Liver (tissue), 8 donors: ENCODE measurements at regions not wholly inside any gene's neighbourhood (a gene's known extent, or its start where the extent isn't known, plus 50 kb on each side); places are given as distances from the start of the nearest gene placed in this dataset.
A peak's percentile ranks its signal among the peaks of the same experiment; 100 is the strongest.

Experiments used
- DNase-seq: peaks from one replicate; pipeline ENCODE4 v3.0.0-alpha.2; 2017; ENCODE audit warnings: low spot score
- H3K27ac ChIP-seq, 2 donors: one replicate each; pipeline ENCODE4 v1.7.0; 2013; ENCODE audit warnings: inconsistent platforms in 2 of 2, low read length in 2 of 2, control low read depth in 1 of 2, low read depth in 1 of 2, mild to moderate bottlenecking in 1 of 2
- H3K27me3 ChIP-seq, 4 donors: one replicate each; pipeline versions ENCODE4 v1.6.1 to v1.7.0; 2013; ENCODE audit warnings: low read length in 3 of 4, inconsistent platforms in 1 of 4, mild to moderate bottlenecking in 1 of 4, moderate library complexity in 1 of 4; ENCODE audit not compliant: control insufficient read depth in 4 of 4, insufficient read depth in 4 of 4
- H3K36me3 ChIP-seq, 4 donors: one replicate each; pipeline versions ENCODE4 v1.6.1 to v1.7.0; 2013; ENCODE audit warnings: low read length in 3 of 4, mild to moderate bottlenecking in 3 of 4, low read depth in 1 of 4, moderate library complexity in 1 of 4; ENCODE audit not compliant: control insufficient read depth in 4 of 4, insufficient read depth in 3 of 4
- H3K4me1 ChIP-seq, 4 donors: one replicate each; pipeline versions ENCODE4 v1.6.1 to v1.7.0; 2013; ENCODE audit warnings: low read length in 3 of 4, mild to moderate bottlenecking in 3 of 4, moderate library complexity in 1 of 4; ENCODE audit not compliant: control insufficient read depth in 4 of 4, insufficient read depth in 4 of 4
- H3K4me3 ChIP-seq, 3 donors: one replicate each; pipeline versions ENCODE4 v1.6.1 to v1.7.0; 2013; ENCODE audit warnings: low read length in 3 of 3, control low read depth in 1 of 3, low read depth in 1 of 3, mild to moderate bottlenecking in 1 of 3
- H3K9ac ChIP-seq, 2 donors: one replicate each; pipeline ENCODE4 v1.7.0; 2013; ENCODE audit warnings: low read length in 2 of 2, mild to moderate bottlenecking in 2 of 2, moderate library complexity in 2 of 2, control low read depth in 1 of 2, low read depth in 1 of 2
- H3K9me3 ChIP-seq, 4 donors: one replicate each; pipeline versions ENCODE4 v1.6.1 to v1.7.0; 2013; ENCODE audit warnings: low read length in 3 of 4; ENCODE audit not compliant: control insufficient read depth in 4 of 4
- ATF3 ChIP-seq: IDR thresholded peaks from 2 replicates; pipeline ENCODE4 v1.6.1; 2016; ENCODE audit warnings: antibody characterized with exemption
- CTCF ChIP-seq: fragments of 150-350 bp; IDR thresholded peaks from 2 replicates; pipeline ENCODE4 v1.5.1; 2017; ENCODE audit warnings: improper control_type of control experiment, low read depth, low read length; ENCODE audit not compliant: missing input control
- EGR1 ChIP-seq, 2 donors: IDR thresholded peaks; 2 replicates each; pipeline ENCODE4 v1.6.1; 2016 to 2018; ENCODE audit warnings: antibody characterized with exemption in 2 of 2, low read depth in 2 of 2
- FOXA1 ChIP-seq: IDR thresholded peaks from 2 replicates; pipeline ENCODE4 v1.6.1; 2016; ENCODE audit warnings: antibody characterized with exemption
- FOXA2 ChIP-seq: IDR thresholded peaks from 2 replicates; pipeline ENCODE4 v1.6.1; 2016; ENCODE audit warnings: antibody characterized with exemption
- GABPA ChIP-seq, 2 donors: IDR thresholded peaks in 1 of 2; conservative IDR thresholded peaks in 1 of 2; 2 replicates each; pipeline ENCODE4 v1.6.1; 2016; ENCODE audit warnings: antibody characterized with exemption in 2 of 2, mild to moderate bottlenecking in 1 of 2, moderate library complexity in 1 of 2
- HNF4A ChIP-seq, 2 donors: conservative IDR thresholded peaks; 2 replicates each; pipeline ENCODE4 v1.6.1; 2016; ENCODE audit warnings: antibody characterized with exemption in 2 of 2, mild to moderate bottlenecking in 2 of 2
- HNF4G ChIP-seq: IDR thresholded peaks from 2 replicates; pipeline ENCODE4 v1.6.1; 2016; ENCODE audit warnings: antibody characterized with exemption
- JUND ChIP-seq, 2 donors: IDR thresholded peaks; 2 replicates each; pipeline ENCODE4 v1.6.1; 2016; ENCODE audit warnings: antibody characterized with exemption in 2 of 2
- MAX ChIP-seq: IDR thresholded peaks from 2 replicates; pipeline ENCODE4 v1.6.1; 2016; ENCODE audit warnings: antibody characterized with exemption
- NR2F2 ChIP-seq: IDR thresholded peaks from 2 replicates; pipeline ENCODE4 v1.6.1; 2016; ENCODE audit warnings: antibody characterized with exemption
- RAD21 ChIP-seq, 2 donors: IDR thresholded peaks; 2 replicates each; pipeline ENCODE4 v1.6.1; 2016; ENCODE audit warnings: antibody characterized with exemption in 2 of 2, mild to moderate bottlenecking in 2 of 2
- REST ChIP-seq: IDR thresholded peaks from 2 replicates; pipeline ENCODE4 v1.6.1; 2016; ENCODE audit warnings: antibody characterized with exemption, mild to moderate bottlenecking
- SP1 ChIP-seq: IDR thresholded peaks from 2 replicates; pipeline ENCODE4 v1.6.1; 2018; ENCODE audit warnings: antibody characterized with exemption, mild to moderate bottlenecking
- TAF1 ChIP-seq: conservative IDR thresholded peaks from 2 replicates; pipeline ENCODE4 v1.6.1; 2016; ENCODE audit warnings: antibody characterized with exemption, mild to moderate bottlenecking
- YY1 ChIP-seq: IDR thresholded peaks from 2 replicates; pipeline ENCODE4 v1.6.1; 2016; ENCODE audit warnings: antibody characterized with exemption, mild to moderate bottlenecking
- WGBS: extraction: QIAGEN DNeasy Blood & Tissue Kit; methylation state at CpG from one replicate; pipeline ENCODE4 v1.1.7; 2013; 5-methylcytosine and 5-hydroxymethylcytosine counted together
- donor health status: healthy.
- donor health status: healthy.
- donor health status: healthy.
- donor health status: healthy.
- donor health status: healthy.

- Histone ChIP-seq H3K27me3 (no peaks in the 10 kb centered on the region), H3K4me3 (no peak overlapping the region), H3K4me1 (peaks cover 5 to 45% (median 31%) of the 10 kb centered on the region in 4 donors), H3K27ac (peak overlapping the region in 1 of 2 donors; percentile 35), H3K9me3 (no peaks in the 10 kb centered on the region), H3K9ac (no peak overlapping the region), H3K36me3 (no peaks in the 10 kb centered on the region)
- no peak for DNase-seq
- no peak for TF ChIP-seq CTCF
- TF ChIP-seq FOXA2: no peak
- no peak for TF ChIP-seq RAD21 (IDR thresholded peaks at IDR 0.05)
- no peak for TF ChIP-seq FOXA1
- TF ChIP-seq ATF3: no peak
- no peak for TF ChIP-seq EGR1 (IDR thresholded peaks at IDR 0.05; ENCODE audit: low read depth in 2 of 2)
- TF ChIP-seq REST: no peak
- TF ChIP-seq MAX: no peak
- TF ChIP-seq NR2F2: no peak
- TF ChIP-seq SP1: no peak
- TF ChIP-seq GABPA (IDR thresholded peaks at IDR 0.05 in 1 of 2, conservative IDR thresholded peaks at IDR 0.05 in 1 of 2): no peak
- TF ChIP-seq JUND (IDR thresholded peaks at IDR 0.05): no peak
- TF ChIP-seq HNF4A (conservative IDR thresholded peaks at IDR 0.05): no peak
- TF ChIP-seq HNF4G: no peak
- no peak for TF ChIP-seq TAF1
- TF ChIP-seq YY1: no peak
- WGBS: 50% methylated on average over 14 of the region's 14 CpGs
These were observed 55.1 kb downstream of the CEBPB start for GRCh38 chr20:50245498-50246366.
